GM21423 (cell line): ENCODE measurements at regions not wholly inside any gene's neighbourhood (a gene's known extent, or its start where the extent isn't known, plus 50 kb on each side); places are given as distances from the start of the nearest gene placed in this dataset.

Source experiments
- ATAC-seq: cut with Tn5 transposase; IDR thresholded peaks from one replicate; pipeline ENCODE4 v1.9.1; 2021; ENCODE audit warnings: mild to moderate bottlenecking, moderate library complexity; ENCODE audit not compliant: unreplicated experiment

DNA sequence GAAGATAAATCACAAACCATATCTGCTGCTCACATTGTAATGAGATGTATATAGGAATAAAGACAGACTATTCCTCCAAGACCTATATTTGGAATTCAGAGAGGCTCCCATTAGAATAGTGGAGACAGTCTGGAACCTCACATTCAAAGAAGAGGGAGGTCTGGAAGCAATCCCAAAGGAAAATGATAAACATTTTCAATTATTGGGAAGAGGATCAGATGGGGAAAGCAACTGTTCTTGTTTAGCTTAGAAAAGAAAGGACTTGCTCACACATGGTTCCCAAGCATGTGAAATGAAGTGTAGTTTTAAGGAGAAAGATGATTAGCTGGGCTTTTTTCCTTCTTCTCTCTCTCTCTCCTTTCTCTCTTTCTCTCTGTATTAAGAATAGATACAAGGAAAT, 193.0 kb upstream of the LMNTD1 start:
- no peak for ATAC-seq

DNA sequence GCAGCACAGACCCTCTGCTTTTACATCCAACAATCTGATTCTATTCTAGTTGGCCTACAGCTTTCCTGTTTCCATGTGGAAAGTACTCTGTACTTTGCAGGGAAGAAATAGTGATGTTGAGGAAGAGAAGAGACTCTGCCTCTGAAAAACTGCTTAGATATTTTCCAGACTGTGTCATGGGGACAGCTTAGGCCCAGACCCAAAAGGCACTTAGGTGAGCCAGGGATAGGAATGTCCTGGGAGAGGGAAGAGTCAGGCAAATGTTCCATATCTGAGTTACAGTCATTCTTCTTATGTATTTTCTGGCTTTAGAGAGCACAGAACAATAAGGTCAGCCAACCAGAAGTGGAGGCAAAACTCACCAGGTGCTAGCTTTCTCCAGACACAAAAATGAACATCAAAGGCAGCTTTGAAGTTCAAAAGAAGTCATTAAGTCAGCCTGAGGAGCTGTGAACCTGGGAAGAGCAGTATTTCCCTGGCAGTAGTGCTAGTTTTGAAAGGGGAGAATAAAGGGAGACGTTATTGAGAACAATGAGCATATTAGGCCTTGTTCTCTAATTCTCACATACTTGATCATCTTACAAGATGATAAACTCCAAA, 199.7 kb upstream of the LMNTD1 start:
- ATAC-seq, result no peak

DNA sequence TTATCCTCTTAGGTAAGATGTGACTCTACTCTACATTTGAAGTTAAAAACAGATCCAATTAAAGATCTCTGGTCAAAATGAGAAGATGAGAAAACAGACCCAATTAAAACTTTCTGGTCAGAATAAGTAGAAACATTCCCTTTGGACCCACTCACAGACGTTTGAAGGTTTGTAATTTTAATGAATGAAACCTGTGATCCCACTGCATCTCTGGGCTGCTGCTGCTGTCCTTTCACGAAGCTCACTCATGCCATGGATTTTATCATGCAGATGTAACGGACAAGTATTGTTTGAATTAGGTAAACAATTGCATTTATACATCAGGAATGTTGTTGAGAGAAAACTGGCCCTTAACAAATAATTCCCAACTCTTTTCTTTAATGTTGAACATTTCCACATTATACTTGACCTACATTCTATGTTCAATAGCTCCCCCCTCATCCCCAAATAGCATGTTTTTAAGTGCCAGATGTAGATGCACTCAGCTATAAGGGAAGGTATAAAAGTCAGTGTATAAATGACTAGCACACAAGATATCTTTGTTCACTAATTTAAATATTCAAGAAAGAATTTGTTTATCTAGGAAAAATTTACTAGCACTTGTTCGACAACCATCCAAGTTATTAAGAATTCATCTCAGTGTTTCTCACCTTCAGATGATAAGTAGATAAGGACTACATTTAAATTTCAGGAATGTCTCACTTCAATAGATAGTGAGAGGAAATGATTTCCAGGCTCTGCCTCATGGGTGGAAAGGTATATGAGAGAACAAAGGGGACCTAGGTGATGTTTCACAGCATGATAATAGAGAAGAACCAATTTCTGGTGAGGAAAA, 202.3 kb upstream of the LMNTD1 start:
- no peak for ATAC-seq

DNA sequence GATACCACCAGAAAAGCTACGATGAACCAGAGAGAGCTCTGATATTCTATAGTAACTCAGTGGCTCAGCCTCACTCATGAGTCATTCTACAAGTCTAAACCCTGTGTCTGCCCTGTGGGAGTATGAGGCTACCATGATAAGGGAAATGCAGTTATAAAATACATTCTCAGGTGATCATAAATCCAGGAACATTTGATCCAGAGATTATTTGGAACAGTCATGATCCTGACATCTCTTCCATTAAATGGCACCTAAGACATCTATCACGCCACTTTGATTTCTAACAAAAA, 202.6 kb upstream of the RASSF8 start:
- no peak for ATAC-seq

DNA sequence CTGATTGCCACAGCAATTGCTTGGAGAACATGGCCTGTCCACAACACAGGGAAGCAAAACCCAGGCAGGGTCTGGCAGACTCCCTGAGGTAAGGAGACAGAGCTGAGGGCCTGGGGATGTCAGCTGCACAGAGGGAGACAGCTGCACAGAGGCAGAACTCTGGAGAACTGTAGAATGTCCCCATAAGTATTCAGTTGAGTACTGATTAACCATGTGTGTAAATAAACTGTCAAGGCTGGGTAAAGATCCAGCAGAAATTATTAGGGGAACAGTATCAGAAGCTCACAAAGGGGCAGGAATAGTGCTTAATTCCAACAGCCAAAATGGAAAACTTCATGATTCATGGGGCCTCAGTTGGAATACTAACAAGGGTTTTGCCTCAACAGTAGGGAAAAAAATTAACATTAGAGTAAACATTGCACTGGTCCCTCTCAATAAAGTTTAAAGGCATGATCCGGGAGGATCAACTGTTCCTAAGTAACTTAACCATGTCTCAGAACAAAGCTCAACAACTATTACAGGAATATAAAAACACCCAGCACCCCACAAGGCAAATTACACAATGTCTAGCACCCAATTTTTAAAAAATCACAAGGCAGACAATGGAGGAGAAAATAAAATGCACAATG, 201.3 kb upstream of the RASSF8 start:
- no peak for ATAC-seq

DNA sequence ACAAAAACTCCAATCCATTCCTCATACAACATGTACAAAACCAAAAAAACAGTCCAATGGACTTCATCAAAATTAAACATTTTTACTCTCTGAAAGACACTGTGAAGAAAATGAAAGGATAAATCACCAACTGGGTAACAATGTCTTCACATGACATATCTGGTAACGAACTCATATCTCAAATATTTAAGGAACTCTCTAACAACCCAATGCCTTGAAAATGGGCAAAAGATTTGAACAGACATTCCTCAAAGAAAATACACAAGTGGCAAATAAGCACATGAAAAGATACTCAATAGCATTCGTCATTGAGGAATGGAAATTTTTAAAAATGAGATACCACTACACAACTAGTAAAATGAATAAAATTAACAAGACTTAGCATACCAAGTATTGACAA, 198.7 kb upstream of the RASSF8 start:
- no peak for ATAC-seq

DNA sequence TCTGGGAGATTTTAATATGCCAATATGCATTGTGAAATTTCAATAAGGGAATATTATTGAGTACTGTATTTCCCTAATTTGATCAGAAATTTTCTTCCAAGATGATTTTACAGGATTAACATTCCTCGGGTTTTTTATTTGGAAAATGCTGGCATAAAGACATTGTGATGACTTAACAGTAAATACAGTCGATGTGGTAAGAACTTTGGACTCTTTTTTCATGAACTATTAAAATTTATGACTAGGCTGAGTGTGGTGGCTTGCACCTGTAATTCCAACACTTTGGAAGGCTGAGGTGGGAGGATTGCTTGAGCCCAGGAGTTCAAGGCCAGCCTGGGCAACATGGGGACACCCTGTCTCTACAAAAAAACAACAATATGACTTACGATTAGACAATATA, 197.1 kb upstream of the RASSF8 start:
- ATAC-seq, result no peak

DNA sequence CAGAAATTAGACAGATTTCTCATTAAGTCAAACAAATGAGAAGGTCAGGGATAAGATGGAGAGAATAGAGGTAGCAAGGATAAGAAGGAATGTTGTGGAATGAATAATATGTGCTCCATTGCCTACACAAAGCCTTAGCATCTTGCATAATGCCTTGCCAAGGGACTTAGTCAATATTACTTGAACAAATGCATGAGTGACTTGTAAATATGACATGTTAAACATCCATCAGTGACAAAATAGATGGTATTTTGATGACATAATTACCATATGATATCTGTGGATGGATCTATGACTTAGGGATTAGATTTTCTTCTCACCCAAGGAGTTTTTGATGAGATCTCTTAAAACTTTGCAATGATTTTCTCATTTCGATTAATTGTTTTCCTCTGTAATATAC, 194.1 kb upstream of the RASSF8 start:
- no peak for ATAC-seq

DNA sequence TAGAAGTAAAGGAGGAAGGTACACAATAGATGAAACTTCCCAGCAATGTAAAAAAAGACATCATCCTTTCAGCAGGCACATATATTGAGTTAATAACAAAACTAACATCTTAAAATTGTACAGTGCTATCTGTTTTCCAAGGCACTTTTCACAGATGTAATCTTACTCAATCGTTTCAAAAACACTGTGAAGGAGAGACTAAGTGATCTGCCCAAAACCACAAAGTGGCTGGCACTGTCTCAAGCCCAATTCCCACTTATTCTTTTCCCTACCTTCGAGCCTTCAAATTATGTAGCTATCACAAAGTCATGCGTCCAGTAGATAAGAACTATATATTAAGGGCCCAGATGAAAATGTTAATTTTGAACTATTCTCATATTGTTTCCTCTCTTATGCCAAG, 193.6 kb upstream of the RASSF8 start:
- no peak for ATAC-seq

DNA sequence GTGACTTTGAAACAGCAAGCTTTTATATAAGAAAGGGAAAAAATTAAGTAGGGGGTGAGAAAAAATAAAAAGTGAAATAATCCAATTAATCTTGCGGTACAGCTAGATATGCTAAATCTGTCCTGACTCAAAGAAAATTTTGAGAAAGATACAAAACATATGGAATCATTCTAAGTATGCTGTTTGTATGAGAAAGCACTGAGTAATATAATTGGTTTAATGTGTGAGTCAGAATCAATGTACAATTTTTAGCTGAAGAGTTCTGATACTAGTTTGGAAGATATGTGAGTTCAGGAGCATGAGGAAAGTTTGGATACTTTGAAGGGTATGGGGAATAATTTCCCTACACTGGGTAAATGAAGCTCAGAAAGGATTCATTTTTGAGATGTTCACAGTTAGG, 190.9 kb upstream of the RASSF8 start:
- ATAC-seq, result no peak

DNA sequence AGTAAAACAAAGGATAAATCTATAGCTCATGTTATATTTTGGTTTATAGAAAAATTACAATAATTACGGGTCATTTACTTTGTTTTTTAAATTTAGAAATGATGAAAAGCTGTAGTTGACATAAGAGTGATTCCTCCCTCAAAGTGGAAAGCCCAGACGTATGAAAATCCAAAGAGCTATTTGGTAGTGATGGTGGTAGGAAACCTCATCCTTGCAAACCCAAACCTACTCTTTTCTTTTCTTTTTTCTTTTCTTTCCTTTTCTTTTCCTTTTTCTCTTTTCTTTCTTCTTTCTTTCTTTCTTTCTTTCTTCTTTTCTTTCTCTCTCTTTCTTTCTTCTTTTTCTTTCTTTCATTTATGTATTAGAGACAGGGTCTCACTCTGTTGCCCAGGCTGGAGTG, 190.3 kb upstream of the RASSF8 start:
- no peak for ATAC-seq

DNA sequence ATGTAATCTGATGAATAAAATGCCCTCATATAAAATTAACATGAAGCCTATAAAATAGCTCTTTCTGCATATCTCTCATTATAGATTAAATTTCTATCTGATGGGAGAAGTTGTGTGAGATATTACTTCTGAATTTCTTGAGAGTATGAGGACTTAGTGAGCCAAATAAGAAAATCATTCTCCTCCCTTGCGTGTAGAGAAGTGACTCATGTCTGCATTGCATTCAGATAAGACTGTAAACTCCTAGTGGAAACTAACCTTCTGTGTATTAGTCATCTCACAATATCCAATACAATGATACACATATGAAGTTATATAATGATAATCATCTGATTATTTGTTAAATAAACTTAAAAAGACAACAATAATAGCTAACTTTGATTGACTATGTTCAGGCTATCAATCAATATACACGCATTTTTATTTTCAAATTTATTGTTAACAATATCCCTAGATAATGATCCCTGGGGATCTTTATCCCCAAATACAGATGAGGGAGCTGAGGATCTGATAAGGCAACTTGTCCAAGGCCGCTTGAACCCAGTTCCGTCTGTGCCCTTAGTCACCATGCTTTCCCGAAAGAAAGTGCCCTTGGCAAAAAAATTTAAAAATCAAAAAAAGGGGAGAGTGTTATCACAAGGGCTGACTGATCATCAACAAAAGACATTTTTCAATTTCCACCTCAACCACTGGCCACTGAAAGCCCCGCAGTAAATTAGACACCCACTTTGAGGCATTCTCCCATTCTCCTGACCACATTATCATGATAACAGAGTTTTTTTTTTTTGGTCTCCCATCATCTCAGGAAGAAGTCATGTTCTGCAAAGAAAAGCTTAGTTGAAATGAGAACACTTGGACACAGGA, 189.2 kb upstream of the RASSF8 start:
- no peak for ATAC-seq

DNA sequence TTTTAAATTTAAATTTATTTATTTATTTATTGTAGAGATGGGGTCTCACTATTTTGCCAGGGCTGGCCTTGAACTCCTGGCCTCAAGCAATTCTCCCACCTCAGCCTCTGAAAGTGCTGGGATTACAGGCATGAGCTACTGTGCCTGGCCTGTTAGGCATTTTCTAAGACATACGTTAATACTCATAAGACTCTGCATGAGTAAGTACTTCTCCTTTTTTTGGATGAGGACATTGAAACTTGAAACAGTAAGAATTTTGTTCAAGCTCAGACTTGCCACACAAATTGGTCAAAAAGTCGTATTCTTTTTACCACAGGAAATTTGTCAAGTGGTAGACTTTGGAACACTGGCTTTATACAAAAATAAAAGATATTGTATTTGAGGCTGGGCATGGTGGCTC, 187.4 kb upstream of the RASSF8 start:
- ATAC-seq, result no peak

DNA sequence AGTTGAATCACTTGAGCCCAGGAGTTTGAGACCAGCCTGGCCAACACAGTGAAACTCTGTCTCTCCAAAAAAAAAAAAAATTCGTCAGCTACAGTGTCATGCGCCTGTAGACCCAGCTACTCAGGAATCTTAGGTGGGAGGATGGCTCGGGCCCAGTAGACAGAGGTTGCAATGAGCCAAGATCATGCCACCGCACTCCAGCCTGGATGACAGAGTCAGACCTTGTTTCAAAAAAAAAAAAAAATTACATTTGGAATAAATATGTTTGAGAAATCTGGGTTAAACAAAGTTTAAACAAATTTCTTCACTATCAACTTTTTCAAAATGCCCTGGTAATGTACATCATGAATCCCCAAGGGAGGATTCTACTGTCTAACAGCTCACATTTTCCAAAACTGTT, 187.0 kb upstream of the RASSF8 start:
- ATAC-seq, result no peak

DNA sequence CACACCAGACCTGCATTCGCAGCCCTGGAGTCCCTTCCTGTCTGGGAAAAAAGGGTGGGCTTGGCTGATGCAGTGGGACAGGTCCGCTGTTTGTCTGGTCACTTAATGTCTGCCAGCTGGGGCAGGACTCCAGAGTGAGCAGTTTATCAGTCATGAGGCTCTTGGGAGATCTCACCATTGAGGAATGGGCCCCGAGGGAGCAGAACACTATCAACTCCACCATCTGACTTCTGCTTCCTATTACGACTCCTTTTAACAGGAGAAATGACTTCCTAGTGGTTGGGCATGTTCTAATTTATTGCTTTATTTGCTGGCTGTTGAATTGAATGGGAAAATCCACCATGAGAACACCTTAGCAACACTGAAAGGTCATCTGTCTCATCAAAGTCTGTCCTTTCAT, 182.5 kb upstream of the RASSF8 start:
- no peak for ATAC-seq

DNA sequence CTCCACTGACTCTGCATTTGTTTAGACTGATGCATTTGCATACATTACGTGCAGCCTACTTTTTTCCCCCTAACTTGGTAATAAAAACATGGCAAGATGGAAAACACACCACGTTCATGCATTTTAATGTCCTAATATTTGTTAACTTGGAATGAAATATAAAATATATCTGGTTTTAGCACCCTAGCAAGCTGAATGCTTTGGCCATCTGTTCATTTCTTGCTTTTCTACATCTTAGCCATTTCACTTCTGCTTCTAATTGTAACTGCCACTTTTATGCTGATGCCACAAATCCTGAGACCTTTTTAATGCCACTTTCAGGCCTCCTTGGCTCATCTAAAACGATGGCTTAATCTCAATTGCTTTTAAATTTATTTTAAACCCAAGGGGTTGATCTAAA, 177.7 kb upstream of the RASSF8 start:
- ATAC-seq, result no peak

DNA sequence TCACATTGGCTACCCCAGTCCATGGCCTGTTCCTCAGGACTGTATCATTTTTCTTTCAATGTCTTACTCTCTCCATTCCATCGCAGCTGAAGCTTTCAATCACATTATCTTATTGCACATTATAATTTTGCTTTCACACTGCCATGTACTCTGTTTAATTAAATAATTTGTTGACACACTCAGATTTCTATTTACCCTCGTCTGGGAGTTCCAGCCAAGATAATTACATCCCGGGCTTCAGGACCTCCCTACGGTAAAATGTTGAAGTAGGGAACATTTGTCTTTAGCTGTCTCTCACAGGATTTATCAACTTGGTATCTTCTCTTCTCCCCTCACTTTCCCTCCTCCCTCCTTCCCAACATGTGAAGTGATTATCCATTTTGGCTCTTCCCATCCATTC, 177.2 kb upstream of the RASSF8 start:
- ATAC-seq, result no peak

DNA sequence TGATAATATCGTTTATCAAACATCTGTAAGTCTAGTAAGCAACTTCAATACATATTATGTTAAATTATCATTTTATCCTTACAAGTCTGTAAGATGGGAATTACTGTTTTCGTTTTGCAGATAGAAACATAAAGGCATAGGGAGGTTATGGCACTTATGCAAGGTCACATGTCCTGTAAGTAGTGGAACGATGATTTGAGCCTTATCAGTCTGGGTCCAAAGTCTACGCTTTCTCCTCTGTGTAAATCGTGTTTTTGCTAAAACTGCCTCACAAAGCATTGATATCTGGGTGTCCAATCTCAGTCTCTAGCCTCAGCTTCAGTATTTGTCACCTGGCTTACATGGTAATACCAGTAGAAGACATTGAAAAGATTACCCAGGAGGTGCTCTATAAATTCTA, 174.9 kb upstream of the RASSF8 start:
- ATAC-seq, result no peak

DNA sequence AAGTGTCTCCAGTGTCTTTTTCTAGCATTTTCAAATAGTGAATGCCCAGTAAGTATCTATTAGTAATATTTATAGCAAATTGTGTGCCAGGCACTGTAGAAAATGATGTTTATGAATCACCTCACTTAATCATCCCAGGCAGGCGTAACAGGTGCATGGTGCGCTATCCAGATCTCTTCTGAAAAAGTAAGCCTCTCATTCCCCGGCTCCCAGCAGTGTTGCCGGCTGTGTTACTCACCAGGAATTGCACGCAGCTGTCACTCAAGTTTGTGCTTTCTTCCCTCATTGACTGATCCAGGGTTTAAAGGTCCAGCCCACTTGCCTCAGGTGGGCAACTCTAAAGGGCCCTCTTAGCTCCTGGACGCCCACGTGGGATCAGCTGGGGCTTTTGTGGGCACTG, 173.8 kb upstream of the RASSF8 start:
- ATAC-seq, result no peak

DNA sequence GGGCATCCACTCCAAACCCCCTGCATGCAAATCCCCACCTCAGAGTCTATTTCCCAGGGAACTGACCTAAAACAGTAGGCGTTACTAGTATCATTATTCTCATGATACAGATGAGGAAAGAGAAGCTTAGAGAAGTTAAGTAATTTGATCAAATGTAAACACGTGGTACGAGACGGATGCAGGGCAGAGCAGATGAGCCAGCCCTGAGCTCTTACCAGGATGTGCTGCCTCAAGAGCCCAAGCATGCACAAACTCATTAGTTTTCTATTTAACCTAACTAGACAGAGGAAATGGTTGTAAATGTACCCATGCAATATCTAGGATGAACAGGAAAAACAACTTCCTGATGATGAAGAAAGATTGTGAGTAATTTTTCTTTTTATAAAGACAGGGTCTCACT, 173.3 kb upstream of the RASSF8 start:
- no peak for ATAC-seq

DNA sequence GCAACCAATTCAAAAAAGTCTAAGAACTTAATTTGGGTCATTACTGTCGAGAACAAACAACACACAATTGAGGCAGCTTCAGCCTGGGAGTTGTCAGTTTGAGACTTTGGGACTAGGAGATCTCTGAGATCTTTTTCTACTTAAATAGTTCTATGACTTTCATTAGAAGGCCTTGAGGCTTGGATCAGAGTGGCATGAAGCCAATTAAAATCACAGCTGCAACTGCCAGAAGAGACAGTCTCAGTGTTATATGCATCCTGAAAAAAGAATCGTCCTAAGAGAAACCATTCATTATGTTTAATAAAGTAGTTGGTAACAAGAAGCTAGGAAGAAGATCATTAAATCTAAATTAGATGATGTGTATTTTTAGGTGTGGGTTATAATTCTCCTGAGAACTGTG, 170.8 kb upstream of the RASSF8 start:
- ATAC-seq, result no peak
